ENCODE measurements at regions not wholly inside any gene's neighbourhood (a gene's known extent, or its start where the extent isn't known, plus 50 kb on each side); places are given as distances from the start of the nearest gene placed in this dataset.

DNA sequence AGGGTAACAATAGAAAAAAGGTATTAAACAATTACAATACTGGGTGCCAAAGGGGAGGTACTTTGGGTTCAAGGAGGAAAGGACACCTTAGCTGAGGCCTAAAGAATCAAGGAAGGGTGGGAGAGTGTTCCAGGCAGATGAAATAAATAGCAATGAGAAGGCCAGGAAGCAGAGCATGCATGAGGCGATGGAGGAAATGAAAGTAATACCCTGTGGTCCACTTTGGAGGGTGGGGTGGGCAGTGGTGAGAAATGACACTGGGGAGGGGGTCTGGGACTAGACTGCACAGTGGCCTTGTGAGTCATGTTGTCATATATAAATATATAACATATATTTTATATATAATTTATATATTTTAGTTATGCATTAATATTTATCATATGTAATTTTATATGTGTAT lies 55.9 kb downstream of the BHLHE40 start:
- Mint-ChIP-seq H3K4me1 (ENCODE audit: low read depth, unreplicated experiment) (peaks cover 9% of the 10 kb centered on the region), H3K9me3 (ENCODE audit: unreplicated experiment) (no peaks in the 10 kb centered on the region), H3K36me3 (ENCODE audit: insufficient read depth, unreplicated experiment) (no peaks in the 10 kb centered on the region), H3K27ac (ENCODE audit: unreplicated experiment) (no peak overlapping the region), H3K4me3 (ENCODE audit: unreplicated experiment) (no peak overlapping the region), H3K27me3 (ENCODE audit: insufficient read depth, unreplicated experiment) (no peaks in the 10 kb centered on the region)
- no peaks in the 10 kb centered on the region for H3K9me3 ChIP-seq
- no peaks in the 10 kb centered on the region for H3K36me3 ChIP-seq (ENCODE audit: control insufficient read depth, insufficient read depth, low read length)
- no TSS peak for BruUV-seq (replicated peaks)
- DNase-seq = no peak
- no peaks in the 10 kb centered on the region for H3K4me1 ChIP-seq
- TF ChIP-seq, protein P1, sequence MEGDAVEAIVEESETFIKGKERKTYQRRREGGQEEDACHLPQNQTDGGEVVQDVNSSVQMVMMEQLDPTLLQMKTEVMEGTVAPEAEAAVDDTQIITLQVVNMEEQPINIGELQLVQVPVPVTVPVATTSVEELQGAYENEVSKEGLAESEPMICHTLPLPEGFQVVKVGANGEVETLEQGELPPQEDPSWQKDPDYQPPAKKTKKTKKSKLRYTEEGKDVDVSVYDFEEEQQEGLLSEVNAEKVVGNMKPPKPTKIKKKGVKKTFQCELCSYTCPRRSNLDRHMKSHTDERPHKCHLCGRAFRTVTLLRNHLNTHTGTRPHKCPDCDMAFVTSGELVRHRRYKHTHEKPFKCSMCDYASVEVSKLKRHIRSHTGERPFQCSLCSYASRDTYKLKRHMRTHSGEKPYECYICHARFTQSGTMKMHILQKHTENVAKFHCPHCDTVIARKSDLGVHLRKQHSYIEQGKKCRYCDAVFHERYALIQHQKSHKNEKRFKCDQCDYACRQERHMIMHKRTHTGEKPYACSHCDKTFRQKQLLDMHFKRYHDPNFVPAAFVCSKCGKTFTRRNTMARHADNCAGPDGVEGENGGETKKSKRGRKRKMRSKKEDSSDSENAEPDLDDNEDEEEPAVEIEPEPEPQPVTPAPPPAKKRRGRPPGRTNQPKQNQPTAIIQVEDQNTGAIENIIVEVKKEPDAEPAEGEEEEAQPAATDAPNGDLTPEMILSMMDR (IDR thresholded peaks at IDR 0.05; ENCODE audit: insufficient read depth in 1 of 2, low read depth in 1 of 2, low read length in 1 of 2, severe bottlenecking in 1 of 2, unreplicated experiment in 1 of 2) = no peak
- intact Hi-C loops (cut with micrococcal nuclease; ENCODE audit: unreplicated experiment) = no loop called here
- no peaks in the 10 kb centered on the region for H3K27me3 ChIP-seq (replicated peaks; ENCODE audit: control insufficient read depth, insufficient read depth, low read length)
- H3K4me3 ChIP-seq (ENCODE audit: low read depth, low read length) = no peak overlapping the region
- ChIA-PET CTCF (no interaction called here), POLR2A (no interaction called here)

DNA sequence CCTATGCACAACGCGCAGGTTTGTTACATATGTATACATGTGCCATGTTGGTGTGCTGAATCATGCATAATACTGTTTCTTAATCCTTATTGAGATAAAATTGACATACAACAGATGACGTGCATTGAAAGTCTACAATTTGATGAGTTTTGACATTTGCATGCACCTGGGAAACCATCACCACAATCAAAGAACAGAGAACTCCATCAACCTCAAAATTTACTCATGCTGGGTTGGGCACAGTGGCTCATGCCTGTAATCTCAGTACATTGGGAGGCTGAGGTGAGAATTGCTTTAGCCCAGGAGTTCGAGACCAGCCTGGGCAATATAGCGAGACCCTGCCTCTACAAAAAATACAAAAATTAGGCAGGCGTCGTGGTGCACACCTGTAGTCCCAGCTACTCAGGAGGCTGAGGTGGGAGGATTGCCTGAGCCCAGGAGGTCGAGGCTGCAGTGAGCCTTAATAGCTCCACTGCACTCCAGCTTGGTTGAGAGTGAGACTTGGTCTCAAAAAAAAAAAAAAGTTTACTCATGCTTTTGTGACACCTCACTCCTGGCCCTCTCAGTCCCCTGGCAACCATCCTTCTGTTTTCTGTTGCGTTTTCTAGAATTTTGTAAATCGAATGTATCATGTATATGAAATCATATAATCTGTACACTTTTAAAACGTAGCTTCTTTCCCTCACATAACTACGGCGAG lies 56.6 kb downstream of the BHLHE40 start:
- Histone ChIP-seq H3K36me3 (ENCODE audit: control insufficient read depth, insufficient read depth, low read length) (no peaks in the 10 kb centered on the region), H3K4me3 (ENCODE audit: low read depth, low read length) (no peak overlapping the region), H3K9me3 (no peaks in the 10 kb centered on the region), H3K4me1 (no peaks in the 10 kb centered on the region), H3K27me3 (replicated peaks; ENCODE audit: control insufficient read depth, insufficient read depth, low read length) (no peaks in the 10 kb centered on the region)
- H3K27ac Mint-ChIP-seq (ENCODE audit: unreplicated experiment) = no peak overlapping the region
- no peak overlapping the region for H3K4me3 Mint-ChIP-seq (ENCODE audit: unreplicated experiment)
- DNase-seq = no peak
- TF ChIP-seq, protein P1 (IDR thresholded peaks at IDR 0.05; ENCODE audit: insufficient read depth in 1 of 2, low read depth in 1 of 2, low read length in 1 of 2, severe bottlenecking in 1 of 2, unreplicated experiment in 1 of 2) = no peak
- intact Hi-C loops (cut with micrococcal nuclease; ENCODE audit: unreplicated experiment) = no loop called here
- H3K36me3 Mint-ChIP-seq (ENCODE audit: insufficient read depth, unreplicated experiment) = no peaks in the 10 kb centered on the region
- H3K4me1 Mint-ChIP-seq (ENCODE audit: low read depth, unreplicated experiment) = peaks cover 9% of the 10 kb centered on the region
- ChIA-PET CTCF (no interaction called here), POLR2A (no interaction called here)
- BruUV-seq (replicated peaks) = no TSS peak
- no peaks in the 10 kb centered on the region for H3K27me3 Mint-ChIP-seq (ENCODE audit: insufficient read depth, unreplicated experiment)
- H3K9me3 Mint-ChIP-seq (ENCODE audit: unreplicated experiment) = no peaks in the 10 kb centered on the region

DNA sequence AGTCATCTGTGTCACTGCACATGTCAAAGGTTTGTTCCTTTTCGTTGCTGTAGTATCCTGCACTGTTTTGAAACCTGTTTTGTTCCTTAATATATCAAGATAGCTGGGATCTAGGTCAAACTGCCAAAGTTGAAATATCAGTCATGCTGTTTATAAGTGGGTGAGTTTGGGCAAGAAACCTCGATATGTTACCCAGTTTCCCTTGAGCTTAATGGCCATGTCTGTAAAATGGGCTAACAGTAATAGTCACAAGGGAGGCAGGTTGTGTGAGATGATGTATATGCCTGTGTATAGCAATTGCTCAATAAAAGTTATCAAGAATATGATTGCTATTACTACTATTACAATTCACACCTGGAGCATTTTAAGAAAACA lies 57.1 kb downstream of the BHLHE40 start:
- H3K9me3 ChIP-seq = no peaks in the 10 kb centered on the region
- ChIA-PET CTCF (no interaction called here), POLR2A (no interaction called here)
- no peak for DNase-seq
- intact Hi-C loops (cut with micrococcal nuclease; ENCODE audit: unreplicated experiment) = no loop called here
- Mint-ChIP-seq H3K27me3 (ENCODE audit: insufficient read depth, unreplicated experiment) (no peaks in the 10 kb centered on the region), H3K4me3 (ENCODE audit: unreplicated experiment) (no peak overlapping the region), H3K9me3 (ENCODE audit: unreplicated experiment) (no peaks in the 10 kb centered on the region), H3K36me3 (ENCODE audit: insufficient read depth, unreplicated experiment) (no peaks in the 10 kb centered on the region), H3K4me1 (ENCODE audit: low read depth, unreplicated experiment) (peaks cover 7% of the 10 kb centered on the region), H3K27ac (ENCODE audit: unreplicated experiment) (no peak overlapping the region)
- TF ChIP-seq, protein P1 (IDR thresholded peaks at IDR 0.05; ENCODE audit: insufficient read depth in 1 of 2, low read depth in 1 of 2, low read length in 1 of 2, severe bottlenecking in 1 of 2, unreplicated experiment in 1 of 2) = no peak
- no peak overlapping the region for H3K4me3 ChIP-seq (ENCODE audit: low read depth, low read length)
- H3K4me1 ChIP-seq = no peaks in the 10 kb centered on the region
- no peaks in the 10 kb centered on the region for H3K36me3 ChIP-seq (ENCODE audit: control insufficient read depth, insufficient read depth, low read length)
- BruUV-seq (replicated peaks) = no TSS peak
- H3K27me3 ChIP-seq (replicated peaks; ENCODE audit: control insufficient read depth, insufficient read depth, low read length) = no peaks in the 10 kb centered on the region

Data from Caco-2 (cell line).